ENCODE measurements at regions not wholly inside any gene's neighbourhood (a gene's known extent, or its start where the extent isn't known, plus 50 kb on each side); places are given as distances from the start of the nearest gene placed in this dataset.

DNA sequence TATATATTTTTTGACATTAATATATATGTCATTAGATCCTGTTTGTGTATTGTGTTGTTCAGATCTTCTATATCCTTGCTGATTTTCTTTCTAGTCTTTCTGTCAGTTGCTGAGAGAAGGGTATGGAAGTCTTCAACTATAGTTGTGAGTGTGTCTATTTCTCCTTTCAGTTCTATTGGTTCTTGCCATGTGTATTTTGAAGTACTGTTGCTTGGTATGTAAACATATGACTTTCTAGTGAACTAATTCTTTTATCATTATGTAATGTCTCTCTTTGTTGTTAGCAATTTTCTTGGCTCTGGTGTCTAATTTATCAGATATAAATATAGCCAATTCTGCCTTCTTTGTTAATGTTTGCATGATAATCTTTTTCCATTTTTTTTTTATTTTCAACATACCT is 84.3 kb upstream of the CAST start:
- Histone ChIP-seq H4K20me1 (ENCODE audit: insufficient read depth, low read length) (no peaks in the 10 kb centered on the region), H3K4me2 (ENCODE audit: low read length) (no peak overlapping the region), H3K79me2 (ENCODE audit: insufficient read depth, low read length) (no peaks in the 10 kb centered on the region), H3K4me3 (ENCODE audit: low read depth, low read length, poor library complexity, severe bottlenecking) (no peak overlapping the region), H3K9me3 (ENCODE audit: low read length) (no peaks in the 10 kb centered on the region), H3K27me3 (ENCODE audit: insufficient read depth, low read length) (no peaks in the 10 kb centered on the region), H3K9me2 (ENCODE audit: low read depth, low read length) (no peaks in the 10 kb centered on the region), H3K9ac (ENCODE audit: low read length) (no peak overlapping the region), H3F3A (ENCODE audit: insufficient read depth, low read length) (no peaks in the 10 kb centered on the region), H3K4me1 (ENCODE audit: insufficient read depth, low read length, severe bottlenecking) (no peaks in the 10 kb centered on the region), H3K36me3 (ENCODE audit: insufficient read depth, low read length) (no peaks in the 10 kb centered on the region), H3K27ac (ENCODE audit: low read depth, low read length, poor library complexity, severe bottlenecking) (no peak overlapping the region), H2AFZ (ENCODE audit: low read length) (no peak overlapping the region)
- TF ChIP-seq EZH2 (IDR thresholded peaks at IDR 0.05; ENCODE audit: borderline replicate concordance, low read length) = no peak
- TF ChIP-seq, protein P1, sequence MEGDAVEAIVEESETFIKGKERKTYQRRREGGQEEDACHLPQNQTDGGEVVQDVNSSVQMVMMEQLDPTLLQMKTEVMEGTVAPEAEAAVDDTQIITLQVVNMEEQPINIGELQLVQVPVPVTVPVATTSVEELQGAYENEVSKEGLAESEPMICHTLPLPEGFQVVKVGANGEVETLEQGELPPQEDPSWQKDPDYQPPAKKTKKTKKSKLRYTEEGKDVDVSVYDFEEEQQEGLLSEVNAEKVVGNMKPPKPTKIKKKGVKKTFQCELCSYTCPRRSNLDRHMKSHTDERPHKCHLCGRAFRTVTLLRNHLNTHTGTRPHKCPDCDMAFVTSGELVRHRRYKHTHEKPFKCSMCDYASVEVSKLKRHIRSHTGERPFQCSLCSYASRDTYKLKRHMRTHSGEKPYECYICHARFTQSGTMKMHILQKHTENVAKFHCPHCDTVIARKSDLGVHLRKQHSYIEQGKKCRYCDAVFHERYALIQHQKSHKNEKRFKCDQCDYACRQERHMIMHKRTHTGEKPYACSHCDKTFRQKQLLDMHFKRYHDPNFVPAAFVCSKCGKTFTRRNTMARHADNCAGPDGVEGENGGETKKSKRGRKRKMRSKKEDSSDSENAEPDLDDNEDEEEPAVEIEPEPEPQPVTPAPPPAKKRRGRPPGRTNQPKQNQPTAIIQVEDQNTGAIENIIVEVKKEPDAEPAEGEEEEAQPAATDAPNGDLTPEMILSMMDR (IDR thresholded peaks at IDR 0.05; ENCODE audit: low read length) = no peak

DNA sequence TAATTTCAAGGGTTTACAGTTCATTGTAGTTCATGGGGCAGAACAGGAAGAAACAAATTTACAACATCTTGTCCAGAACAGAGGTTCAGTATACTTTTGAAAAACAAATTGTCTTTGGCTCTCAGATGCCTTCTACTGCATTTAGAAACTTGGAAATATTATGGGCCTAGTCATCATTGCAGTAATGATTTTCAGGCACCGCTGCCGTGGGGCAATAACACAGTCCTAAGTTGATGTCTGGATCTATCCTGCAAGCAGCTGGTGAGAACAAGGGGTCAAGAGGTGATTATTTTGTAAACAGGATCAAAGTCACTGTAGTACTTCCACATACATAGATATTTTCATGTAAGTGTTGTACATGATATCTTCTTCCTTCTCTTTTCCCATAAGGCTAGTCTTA is 82.5 kb upstream of the CAST start:
- no peaks in the 10 kb centered on the region for H3K9me3 ChIP-seq (ENCODE audit: low read length)
- no peak overlapping the region for H3K9ac ChIP-seq (ENCODE audit: low read length)
- H3K9me2 ChIP-seq (ENCODE audit: low read depth, low read length) = no peaks in the 10 kb centered on the region
- H3K27me3 ChIP-seq (ENCODE audit: insufficient read depth, low read length) = no peaks in the 10 kb centered on the region
- no peaks in the 10 kb centered on the region for H4K20me1 ChIP-seq (ENCODE audit: insufficient read depth, low read length)
- no peak overlapping the region for H2AFZ ChIP-seq (ENCODE audit: low read length)
- no peak overlapping the region for H3K27ac ChIP-seq (ENCODE audit: low read depth, low read length, poor library complexity, severe bottlenecking)
- no peaks in the 10 kb centered on the region for H3K4me1 ChIP-seq (ENCODE audit: insufficient read depth, low read length, severe bottlenecking)
- H3F3A ChIP-seq (ENCODE audit: insufficient read depth, low read length) = no peaks in the 10 kb centered on the region
- no peaks in the 10 kb centered on the region for H3K79me2 ChIP-seq (ENCODE audit: insufficient read depth, low read length)
- H3K4me2 ChIP-seq (ENCODE audit: low read length) = no peak overlapping the region
- H3K36me3 ChIP-seq (ENCODE audit: insufficient read depth, low read length) = no peaks in the 10 kb centered on the region
- H3K4me3 ChIP-seq (ENCODE audit: low read depth, low read length, poor library complexity, severe bottlenecking) = no peak overlapping the region
- TF ChIP-seq, protein P1 (IDR thresholded peaks at IDR 0.05; ENCODE audit: low read length) = no peak
- no peak for TF ChIP-seq EZH2 (IDR thresholded peaks at IDR 0.05; ENCODE audit: borderline replicate concordance, low read length)

DNA sequence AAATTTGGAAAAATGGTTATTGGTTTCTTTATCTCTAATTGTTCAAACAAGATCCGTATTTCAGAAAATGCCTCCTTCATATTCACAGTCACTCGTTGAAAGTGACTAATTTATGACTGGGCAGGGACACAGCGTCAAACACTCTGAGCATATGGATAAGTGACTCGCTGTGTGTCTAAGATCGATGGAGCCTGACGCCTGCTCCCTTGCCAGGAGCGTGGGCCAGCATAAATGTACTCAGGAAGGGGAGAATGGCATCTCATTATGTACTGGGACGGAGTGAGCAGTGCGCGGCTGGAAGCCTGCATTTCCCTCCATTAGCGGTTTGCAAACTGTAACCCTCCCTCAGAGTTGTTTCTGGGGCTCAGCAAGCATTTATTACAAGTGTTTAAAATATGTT is 79.8 kb upstream of the CAST start:
- Histone ChIP-seq H3K4me3 (ENCODE audit: low read depth, low read length, poor library complexity, severe bottlenecking) (no peak overlapping the region), H3F3A (ENCODE audit: insufficient read depth, low read length) (no peaks in the 10 kb centered on the region), H4K20me1 (ENCODE audit: insufficient read depth, low read length) (no peaks in the 10 kb centered on the region), H3K27me3 (ENCODE audit: insufficient read depth, low read length) (no peaks in the 10 kb centered on the region), H3K36me3 (ENCODE audit: insufficient read depth, low read length) (no peaks in the 10 kb centered on the region), H3K9ac (ENCODE audit: low read length) (no peak overlapping the region), H3K4me1 (ENCODE audit: insufficient read depth, low read length, severe bottlenecking) (no peaks in the 10 kb centered on the region), H3K9me3 (ENCODE audit: low read length) (no peaks in the 10 kb centered on the region), H3K79me2 (ENCODE audit: insufficient read depth, low read length) (no peaks in the 10 kb centered on the region), H2AFZ (ENCODE audit: low read length) (no peak overlapping the region), H3K27ac (ENCODE audit: low read depth, low read length, poor library complexity, severe bottlenecking) (no peak overlapping the region), H3K9me2 (ENCODE audit: low read depth, low read length) (no peaks in the 10 kb centered on the region), H3K4me2 (ENCODE audit: low read length) (no peak overlapping the region)
- no peak for TF ChIP-seq EZH2 (IDR thresholded peaks at IDR 0.05; ENCODE audit: borderline replicate concordance, low read length)
- TF ChIP-seq, protein P1 (IDR thresholded peaks at IDR 0.05; ENCODE audit: low read length) = no peak

Measured in OCI-LY1 (cell line).